Fibroblast of upper back skin (primary cell): ENCODE measurements at regions not wholly inside any gene's neighbourhood (a gene's known extent, or its start where the extent isn't known, plus 50 kb on each side); places are given as distances from the start of the nearest gene placed in this dataset.
"Not testable (repeated sequence)": the region's sequence is repeated elsewhere in the genome, so short reads cannot be mapped to it uniquely, and the experiment has no call there.

Experiments used
- DNase-seq: peaks from one replicate; pipeline ENCODE4 v3.0.0-alpha.2; 2013

- not testable (repeated sequence) for DNase-seq
These were observed 203.2 kb downstream of the SNCAIP start for GRCh38 chr5:122515210-122515609.

- peak; percentile 81 for DNase-seq
These were observed 203.8 kb downstream of the SNCAIP start for GRCh38 chr5:122515709-122516431.

DNA sequence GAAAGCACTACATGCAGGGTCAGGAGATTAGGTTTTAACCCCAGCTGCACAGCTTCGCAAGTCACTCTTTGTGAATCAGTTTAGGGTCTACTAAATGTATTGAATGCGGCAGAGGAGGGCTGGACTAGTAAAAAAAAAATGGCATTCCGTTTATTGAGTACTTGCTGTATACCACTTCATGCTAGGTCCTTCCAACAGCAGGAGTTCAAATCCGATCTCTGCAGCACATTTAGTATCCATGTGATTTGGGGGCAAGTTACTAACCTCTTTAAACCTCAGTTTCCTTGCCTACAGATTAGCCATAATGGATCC lies 204.4 kb downstream of the SNCAIP start:
- no peak for DNase-seq

DNA sequence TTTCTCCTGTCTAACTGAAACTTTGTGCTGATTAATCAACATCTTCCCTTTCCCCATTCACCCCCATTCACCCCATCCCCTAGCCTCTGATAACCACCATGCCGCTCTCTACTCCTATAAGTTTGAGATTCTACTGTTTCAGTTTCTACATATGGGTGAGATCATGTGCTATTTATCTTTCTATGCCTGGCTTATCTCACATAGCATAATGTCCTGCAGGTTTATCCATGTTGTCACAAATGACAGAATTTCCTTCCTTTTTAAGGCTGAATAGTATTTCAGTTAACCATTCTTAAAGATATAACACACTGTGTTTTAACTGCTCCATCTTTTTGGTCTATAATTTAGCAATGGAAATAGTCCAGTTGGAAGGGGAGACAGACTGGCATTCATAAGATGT lies 205.1 kb downstream of the SNCAIP start:
- no peak for DNase-seq

GRCh38 chr5:122523776-122524175 lies 211.7 kb downstream of the SNCAIP start:
- DNase-seq, result no peak

DNA sequence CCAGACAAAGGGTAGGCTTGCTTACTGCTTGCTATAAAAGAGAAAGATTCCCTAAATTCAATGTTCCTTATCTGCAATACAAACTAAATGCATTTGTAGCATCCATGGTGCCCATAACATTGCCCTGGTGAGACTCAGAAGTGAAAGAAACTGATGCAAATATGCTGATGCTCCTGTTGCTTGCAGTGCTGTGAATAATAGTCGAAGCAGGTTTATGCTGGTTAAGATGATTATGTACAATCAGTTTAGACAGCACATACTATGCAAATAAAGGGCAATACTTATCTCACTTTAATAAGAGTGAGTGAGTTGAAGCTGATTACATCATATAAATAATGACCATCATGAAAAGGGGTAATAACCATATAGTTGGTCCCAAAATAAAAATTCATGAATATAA lies 215.5 kb downstream of the SNCAIP start:
- no peak for DNase-seq

DNA sequence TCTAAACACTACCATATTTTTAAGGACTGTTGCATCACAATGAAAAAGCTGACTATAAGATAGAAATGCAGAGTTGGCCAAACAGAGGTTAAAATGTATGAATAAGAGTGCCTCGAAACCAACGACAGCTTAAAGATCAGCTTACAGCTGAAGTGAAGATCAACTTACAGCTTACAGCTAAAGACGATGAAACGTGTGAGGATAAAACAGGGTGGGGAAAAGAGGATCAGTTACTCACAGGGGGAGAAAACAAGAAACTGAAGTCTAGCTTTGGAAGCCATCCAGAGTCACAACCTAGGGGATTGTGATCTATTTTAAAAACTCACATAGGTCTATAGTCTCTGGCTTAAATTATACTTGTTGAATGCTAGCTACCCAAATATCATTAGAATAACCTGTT lies 220.0 kb downstream of the SNCAIP start:
- peak; percentile 6 for DNase-seq

GRCh38 chr5:122533825-122534224 lies 221.8 kb downstream of the SNCAIP start:
- DNase-seq, result no peak

- no peak for DNase-seq
These were observed 222.8 kb downstream of the SNCAIP start for GRCh38 chr5:122534829-122535228.

GRCh38 chr5:122541388-122541787 lies 229.4 kb downstream of the SNCAIP start:
- DNase-seq, result no peak

DNA sequence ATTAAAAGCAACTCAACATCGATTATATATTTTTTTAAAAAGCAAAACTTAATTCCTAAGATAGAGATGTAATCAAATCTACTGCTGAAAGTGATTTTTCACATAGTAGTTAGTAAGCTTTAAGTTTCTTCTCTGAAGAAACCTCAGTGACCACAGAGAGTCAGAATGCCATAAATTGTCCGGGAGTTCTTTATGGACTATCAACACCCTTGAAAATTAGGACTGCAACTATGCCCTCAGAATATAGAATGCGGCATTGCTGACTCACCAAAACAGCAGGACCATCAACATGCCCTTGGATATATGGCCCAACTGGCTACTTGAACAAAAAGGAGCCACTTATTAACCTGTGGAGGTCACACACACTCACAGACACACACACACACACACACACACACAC lies 228.9 kb upstream of the SNX2 start:
- peak; percentile 69 for DNase-seq

DNA sequence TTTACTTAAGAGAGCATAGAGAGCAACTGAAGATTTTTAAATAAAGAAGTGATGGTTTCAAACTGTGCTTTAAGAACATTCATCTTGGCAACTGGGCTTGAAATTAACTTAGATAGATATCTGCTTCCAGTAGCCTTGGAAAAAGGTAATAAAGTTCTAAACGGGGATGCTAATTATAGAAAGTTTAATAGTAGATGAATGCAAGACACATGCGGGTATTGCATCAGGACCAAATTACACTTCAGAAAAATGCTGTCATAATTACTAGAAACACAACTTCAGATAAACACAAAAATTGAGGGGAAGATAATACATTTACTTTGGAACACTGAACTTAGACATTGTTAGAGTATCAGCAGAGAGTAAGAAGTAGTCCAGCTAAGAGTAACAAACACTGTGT lies 227.7 kb upstream of the SNX2 start:
- DNase-seq, result no peak

DNA sequence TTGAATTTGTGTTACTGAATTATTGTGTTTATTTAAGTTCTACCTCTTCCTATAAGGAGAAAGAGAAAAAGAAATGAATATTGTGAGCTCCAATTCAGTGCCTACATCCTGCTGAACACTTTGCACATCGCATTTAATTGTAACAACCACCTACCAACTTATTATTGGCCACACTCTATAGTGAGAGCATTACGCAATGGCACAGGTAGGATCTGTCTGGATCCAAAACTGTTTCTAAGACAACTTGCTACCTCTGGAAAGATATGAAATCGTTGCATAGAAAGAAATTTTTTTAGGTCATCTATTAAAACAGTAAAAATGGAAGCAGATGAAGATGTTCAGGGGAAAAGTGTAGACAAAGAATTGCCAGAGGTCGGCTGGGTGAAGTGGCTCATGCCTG lies 227.2 kb upstream of the SNX2 start:
- no peak for DNase-seq

DNA sequence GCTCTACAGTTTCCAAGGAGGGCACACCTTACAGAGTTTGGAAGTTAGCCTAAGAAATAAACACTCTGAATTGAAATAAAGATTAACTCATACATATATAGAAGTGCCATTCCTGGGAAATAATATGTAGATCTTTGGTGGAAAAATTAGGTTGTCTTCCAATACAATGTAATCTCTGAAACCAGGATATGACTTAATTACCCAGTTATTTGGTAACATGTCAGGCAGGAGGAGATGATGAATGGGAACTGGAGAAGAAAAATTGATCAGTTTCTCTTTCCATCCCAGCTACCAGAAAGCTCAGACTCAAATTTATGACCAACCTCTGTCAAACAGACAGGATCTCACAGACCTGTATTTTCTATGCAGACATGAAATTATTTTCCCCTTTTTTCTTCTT lies 215.2 kb upstream of the SNX2 start:
- DNase-seq, result peak; percentile 21

- no peak for DNase-seq
These were observed 213.7 kb upstream of the SNX2 start for GRCh38 chr5:122561209-122561608.

- DNase-seq, result no peak
These were observed 209.5 kb upstream of the SNX2 start for GRCh38 chr5:122565331-122565730.

- DNase-seq, result peak; percentile 88
These were observed 198.4 kb upstream of the SNX2 start for GRCh38 chr5:122576256-122577016.

DNA sequence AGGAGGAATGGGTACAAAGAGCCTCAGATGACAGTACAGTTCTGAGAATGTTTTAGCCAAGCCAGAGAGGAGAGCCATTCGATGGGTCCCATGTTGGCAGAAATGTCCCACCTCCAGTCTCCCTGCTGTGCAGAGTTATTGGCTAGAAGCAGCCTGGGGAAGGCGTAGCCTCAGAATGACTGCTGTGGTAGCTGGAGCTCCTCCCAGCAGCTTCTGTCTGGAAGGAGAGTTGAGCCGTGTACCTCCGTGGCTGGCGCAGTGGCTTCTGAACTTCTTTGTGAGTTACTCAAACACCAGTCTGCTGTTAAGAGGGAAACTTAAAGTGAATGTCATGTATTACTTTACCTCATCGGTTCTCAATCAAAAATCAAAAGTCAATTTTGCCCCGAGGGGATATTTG lies 193.3 kb upstream of the SNX2 start:
- peak; percentile 10 for DNase-seq

- DNase-seq, result peak; percentile 66
These were observed 190.2 kb upstream of the SNX2 start for GRCh38 chr5:122584411-122585300.

DNA sequence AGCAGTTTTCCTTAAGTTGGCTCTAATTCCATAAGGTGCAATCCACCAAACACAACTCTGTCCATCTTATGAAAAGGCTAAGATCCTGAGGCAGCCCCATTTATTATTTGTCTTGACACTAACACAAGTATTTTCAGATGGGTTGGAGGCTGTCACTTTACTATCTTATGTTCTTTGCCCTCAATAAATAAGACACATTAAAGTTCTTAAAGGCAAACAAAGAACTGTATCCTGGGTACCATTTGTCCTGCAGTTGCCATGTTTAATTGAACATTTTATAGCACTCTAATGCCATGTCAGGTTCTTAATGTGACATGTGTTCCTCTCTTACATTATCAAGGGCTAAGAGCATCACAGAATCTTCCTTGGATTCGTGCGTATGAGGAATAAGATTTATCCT lies 189.5 kb upstream of the SNX2 start:
- DNase-seq, result no peak

GRCh38 chr5:122586351-122586750 lies 188.5 kb upstream of the SNX2 start:
- DNase-seq, result peak; percentile 83

- DNase-seq, result no peak
These were observed 183.1 kb upstream of the SNX2 start for GRCh38 chr5:122591828-122592227.

DNA sequence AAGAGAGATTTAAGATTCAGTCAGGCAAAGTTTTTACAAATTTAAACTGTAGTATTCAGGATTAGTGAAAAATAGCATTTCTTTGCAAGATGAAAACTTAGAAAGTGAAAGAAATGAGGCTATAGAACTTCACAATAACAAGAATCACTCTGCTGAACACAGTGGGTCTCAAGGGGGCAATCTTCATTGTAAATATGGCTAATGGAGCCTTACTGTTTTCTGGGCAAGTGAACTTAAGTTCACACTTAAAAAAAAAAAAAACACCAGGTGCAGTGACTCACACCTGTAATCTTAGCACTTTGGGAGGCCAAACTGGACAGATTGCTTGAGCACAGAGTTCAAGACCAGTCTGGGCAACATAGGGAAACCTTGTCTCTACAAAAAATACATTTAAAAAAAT lies 175.9 kb upstream of the SNX2 start:
- DNase-seq, result no peak

DNA sequence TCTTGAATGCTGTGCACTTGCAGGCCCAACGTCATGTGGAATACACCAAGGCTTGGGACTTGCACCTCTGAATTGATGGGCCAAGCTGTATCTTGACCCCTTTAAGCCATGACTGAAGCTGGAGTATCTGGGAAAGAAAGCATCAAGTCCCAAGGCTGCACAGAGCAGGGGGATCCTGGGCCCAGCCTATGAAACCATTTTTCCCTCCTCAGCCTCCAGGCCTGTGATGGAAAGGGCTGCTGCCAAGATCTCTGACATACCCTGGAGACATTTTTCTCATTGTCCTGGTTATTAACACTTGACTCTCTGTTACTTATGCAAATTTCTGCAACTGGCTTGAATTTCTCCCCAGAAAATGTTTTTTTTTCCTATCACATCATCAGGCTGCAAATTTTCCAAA lies 174.0 kb upstream of the SNX2 start:
- DNase-seq, result no peak
